ENCODE measurements at regions not wholly inside any gene's neighbourhood (a gene's known extent, or its start where the extent isn't known, plus 50 kb on each side); places are given as distances from the start of the nearest gene placed in this dataset.

DNA sequence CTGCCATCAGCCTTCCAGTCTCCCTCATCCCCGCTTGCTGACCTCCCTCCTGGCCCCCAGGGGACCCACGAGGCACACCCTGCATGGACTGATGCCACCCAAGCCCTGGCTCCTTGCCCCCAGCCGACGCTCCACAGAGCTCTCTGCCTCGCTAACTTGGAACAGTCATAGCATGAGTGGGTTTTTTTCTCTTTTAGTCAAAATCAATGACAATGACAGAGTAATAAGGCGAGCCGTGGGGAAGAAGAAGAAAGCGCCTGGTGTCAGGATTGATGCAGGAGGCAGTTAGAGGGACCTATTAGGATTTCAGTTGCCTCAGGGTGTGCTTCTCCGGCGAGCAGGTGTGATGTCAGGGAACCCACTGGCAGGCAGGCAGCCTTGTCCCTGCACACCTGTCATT is 176.3 kb upstream of the TNRC6C start (continued):
- TF ChIP-seq, protein P1, sequence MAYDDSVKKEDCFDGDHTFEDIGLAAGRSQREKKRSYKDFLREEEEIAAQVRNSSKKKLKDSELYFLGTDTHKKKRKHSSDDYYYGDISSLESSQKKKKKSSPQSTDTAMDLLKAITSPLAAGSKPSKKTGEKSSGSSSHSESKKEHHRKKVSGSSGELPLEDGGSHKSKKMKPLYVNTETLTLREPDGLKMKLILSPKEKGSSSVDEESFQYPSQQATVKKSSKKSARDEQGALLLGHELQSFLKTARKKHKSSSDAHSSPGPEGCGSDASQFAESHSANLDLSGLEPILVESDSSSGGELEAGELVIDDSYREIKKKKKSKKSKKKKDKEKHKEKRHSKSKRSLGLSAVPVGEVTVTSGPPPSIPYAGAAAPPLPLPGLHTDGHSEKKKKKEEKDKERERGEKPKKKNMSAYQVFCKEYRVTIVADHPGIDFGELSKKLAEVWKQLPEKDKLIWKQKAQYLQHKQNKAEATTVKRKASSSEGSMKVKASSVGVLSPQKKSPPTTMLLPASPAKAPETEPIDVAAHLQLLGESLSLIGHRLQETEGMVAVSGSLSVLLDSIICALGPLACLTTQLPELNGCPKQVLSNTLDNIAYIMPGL (CRISPR knock-in tag; IDR thresholded peaks at IDR 0.05; ENCODE audit: borderline replicate concordance in 1 of 2, low read depth in 1 of 2): no peak
- TF ChIP-seq WIZ (CRISPR knock-in tag; IDR thresholded peaks at IDR 0.05) (no peak), TCF7 (IDR thresholded peaks at IDR 0.05; ENCODE audit: low read depth) (no peak), PRDM4 (CRISPR knock-in tag; IDR thresholded peaks at IDR 0.05; ENCODE audit: borderline replicate concordance) (no peak), SRSF4 (IDR thresholded peaks at IDR 0.05; ENCODE audit: low read depth, low read length, poor library complexity, severe bottlenecking) (no peak), ZNF792 (CRISPR knock-in tag; IDR thresholded peaks at IDR 0.05) (no peak), CEBPG (CRISPR knock-in tag; IDR thresholded peaks at IDR 0.05) (no peak), EP300 (IDR thresholded peaks at IDR 0.05; ENCODE audit: low read depth in 2 of 2, low read length in 2 of 2) (no peak), EP300 (CRISPR knock-in tag; IDR thresholded peaks at IDR 0.05; ENCODE audit: borderline replicate concordance) (no peak), ZBTB38 (CRISPR knock-in tag; IDR thresholded peaks at IDR 0.05) (no peak), MED8 (CRISPR knock-in tag; IDR thresholded peaks at IDR 0.05; ENCODE audit: insufficient replicate concordance) (no peak), PAF1 (CRISPR knock-in tag; IDR thresholded peaks at IDR 0.05) (no peak)
- TF ChIP-seq, protein P2, sequence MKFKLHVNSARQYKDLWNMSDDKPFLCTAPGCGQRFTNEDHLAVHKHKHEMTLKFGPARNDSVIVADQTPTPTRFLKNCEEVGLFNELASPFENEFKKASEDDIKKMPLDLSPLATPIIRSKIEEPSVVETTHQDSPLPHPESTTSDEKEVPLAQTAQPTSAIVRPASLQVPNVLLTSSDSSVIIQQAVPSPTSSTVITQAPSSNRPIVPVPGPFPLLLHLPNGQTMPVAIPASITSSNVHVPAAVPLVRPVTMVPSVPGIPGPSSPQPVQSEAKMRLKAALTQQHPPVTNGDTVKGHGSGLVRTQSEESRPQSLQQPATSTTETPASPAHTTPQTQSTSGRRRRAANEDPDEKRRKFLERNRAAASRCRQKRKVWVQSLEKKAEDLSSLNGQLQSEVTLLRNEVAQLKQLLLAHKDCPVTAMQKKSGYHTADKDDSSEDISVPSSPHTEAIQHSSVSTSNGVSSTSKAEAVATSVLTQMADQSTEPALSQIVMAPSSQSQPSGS (CRISPR knock-in tag; IDR thresholded peaks at IDR 0.05): no peak
- TF ChIP-seq, protein P3, sequence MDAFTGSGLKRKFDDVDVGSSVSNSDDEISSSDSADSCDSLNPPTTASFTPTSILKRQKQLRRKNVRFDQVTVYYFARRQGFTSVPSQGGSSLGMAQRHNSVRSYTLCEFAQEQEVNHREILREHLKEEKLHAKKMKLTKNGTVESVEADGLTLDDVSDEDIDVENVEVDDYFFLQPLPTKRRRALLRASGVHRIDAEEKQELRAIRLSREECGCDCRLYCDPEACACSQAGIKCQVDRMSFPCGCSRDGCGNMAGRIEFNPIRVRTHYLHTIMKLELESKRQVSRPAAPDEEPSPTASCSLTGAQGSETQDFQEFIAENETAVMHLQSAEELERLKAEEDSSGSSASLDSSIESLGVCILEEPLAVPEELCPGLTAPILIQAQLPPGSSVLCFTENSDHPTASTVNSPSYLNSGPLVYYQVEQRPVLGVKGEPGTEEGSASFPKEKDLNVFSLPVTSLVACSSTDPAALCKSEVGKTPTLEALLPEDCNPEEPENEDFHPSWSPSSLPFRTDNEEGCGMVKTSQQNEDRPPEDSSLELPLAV (CRISPR knock-in tag; conservative IDR thresholded peaks at IDR 0.05; ENCODE audit: low read depth): no peak

Measured in HepG2 (cell line).